ENCODE measurements at regions not wholly inside any gene's neighbourhood (a gene's known extent, or its start where the extent isn't known, plus 50 kb on each side); places are given as distances from the start of the nearest gene placed in this dataset.

DNA sequence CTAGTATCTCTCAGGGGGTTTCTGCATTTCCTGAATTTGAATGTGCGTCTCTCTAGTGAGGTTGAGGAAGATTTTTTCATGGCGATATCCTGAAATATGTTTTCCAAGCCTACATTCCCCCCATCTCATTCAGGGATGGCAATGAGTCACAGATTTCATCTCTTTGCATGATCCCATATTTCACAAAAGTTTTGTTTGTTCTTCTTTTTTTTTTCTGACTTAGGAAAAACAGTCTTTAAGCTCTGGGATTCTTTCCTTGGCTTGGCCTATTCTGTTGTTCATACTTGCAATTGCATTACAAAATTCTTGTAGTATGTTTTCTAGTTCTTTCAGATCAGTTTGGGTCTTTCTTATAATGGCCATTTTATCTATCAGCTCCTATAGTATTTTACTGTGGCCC is 136.5 kb downstream of the DSEL start:
- no peak for DNase-seq

DNA sequence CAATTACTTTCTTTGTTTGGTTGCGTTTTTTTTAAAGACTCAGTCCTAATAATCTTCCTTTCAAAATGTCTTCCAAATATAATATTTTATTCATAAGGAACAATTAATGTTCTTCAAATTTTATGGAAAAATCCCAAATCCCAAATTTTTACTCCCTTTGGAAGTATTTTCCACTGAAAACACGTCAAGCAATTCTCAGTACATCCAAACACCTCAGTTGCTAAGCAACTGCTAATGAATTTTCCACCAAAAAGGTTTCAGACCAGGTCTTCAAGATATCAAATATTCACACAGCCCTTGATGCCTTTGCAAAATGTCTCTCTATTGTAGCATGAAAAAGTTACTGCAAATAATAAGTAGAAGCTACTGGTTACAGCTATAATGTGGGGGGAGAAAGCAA is 140.1 kb downstream of the DSEL start:
- no peak for DNase-seq

DNA sequence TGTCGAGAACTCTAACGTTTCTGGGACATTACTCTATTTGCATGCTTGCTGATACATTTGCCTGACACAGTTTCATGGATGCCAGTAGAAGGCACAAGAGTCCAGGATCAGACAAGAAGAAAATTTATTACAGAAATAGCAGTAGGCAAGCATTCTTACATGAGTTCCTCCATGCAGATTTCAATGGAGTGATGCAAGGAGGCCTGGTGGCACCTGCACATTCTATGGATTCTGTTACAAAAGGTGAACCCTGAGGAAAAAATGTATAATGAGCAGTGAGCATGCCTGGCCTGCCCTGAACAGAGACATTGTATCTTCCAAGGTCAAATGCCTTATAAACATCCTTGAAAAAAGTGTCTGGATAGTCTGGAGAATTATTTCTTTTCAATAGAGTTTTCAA is 142.9 kb downstream of the DSEL start:
- no peak for DNase-seq

DNA sequence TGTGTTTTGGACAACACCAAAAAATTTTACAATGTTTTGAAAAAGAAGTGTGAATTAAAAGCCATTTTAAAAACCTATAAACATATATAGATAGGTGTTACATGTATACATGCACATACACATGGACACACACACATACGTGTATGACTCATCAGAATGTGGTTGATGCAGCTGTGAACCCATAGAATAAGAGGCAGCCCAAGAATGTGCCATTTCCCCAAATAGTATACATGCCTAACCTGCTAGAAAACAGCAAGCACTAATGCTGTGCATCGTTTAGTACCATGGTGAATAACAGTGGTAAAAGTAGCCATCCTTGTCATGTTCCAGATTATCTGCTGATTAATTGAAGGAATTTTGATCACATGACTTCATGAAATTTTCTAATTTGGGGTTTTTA is 149.0 kb downstream of the DSEL start:
- DNase-seq = no peak

DNA sequence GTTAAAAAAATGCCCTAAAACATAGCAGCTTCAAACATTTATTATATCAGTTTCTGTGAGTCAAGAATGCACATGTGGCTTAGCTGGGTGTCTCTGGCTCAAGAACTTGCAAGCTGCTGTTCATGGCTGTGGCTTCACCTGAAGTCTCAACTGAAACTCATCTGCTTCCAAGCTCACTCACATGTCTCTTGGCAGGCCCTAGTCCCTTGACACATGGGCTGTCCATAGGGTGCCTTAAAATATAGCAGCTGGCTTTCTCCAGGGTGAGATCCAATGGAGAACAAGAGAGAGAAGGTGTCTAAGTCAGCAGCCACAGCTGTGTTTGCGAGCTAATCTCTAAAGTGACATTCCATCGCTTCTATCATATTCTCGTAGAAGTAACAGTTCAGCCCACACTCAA is 152.8 kb downstream of the DSEL start:
- no peak for DNase-seq

DNA sequence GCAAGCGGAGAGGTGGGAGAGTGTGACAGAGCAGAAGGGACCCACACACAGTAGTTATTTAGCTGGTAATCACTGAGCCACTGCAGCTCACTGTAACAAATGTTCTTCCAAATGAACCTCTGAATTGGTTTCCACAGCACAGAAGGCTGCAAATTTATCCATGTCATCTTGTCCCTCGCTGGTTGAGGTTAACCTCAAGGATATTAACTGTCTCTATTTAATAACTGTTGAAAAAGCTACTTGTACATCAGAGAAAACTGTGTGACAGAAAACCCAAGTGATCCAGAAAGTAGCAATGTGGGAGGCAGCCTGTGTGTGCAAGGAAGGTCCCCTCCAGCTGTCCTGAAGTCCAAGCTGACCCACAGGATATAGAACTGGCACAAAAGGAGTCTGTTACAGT is 153.6 kb downstream of the DSEL start:
- no peak for DNase-seq

DNA sequence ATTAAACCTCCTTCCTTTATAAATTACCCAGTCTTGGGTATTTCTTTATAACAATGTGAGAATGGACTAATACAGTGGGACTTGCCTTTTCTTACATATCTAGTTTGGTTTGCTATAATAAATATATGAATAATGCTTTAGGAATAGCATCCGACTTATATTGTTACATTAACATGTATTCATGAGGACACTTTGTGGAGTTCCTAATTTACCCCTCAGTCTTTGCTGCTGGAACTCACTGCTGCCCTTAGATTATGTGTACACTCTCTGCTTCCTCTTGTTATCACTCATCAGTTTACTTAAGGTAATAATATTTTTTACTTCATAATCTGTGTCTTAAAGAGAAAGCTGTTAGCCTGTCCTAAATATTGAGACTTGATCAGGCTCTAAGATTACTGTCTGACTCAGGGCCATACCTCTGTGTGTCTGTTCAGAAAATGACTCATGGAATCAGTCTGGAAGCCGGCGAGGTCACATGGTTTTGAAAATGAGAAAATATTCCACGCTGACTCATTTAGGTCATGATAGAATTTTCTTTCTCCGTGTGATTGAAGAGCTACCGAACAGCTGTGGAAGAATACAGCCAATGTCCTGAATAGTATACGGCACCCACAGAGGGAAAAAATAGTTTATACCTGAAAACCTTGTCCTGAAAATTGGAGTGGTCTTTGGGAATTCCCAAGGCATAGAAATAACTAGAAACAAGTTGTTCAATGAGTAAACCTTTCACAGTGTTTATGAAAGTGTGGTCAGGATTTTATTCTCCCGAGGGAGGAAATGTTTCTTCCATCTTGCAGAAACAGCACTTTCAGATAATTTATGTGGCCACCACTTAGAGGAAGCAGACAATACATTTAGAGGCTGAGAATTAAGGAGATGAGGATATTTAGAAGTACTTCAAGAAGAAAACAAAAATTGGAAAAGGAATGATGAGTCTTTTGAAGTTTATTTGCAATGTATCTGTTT is 156.4 kb downstream of the DSEL start:
- DNase-seq = peak; percentile 13

DNA sequence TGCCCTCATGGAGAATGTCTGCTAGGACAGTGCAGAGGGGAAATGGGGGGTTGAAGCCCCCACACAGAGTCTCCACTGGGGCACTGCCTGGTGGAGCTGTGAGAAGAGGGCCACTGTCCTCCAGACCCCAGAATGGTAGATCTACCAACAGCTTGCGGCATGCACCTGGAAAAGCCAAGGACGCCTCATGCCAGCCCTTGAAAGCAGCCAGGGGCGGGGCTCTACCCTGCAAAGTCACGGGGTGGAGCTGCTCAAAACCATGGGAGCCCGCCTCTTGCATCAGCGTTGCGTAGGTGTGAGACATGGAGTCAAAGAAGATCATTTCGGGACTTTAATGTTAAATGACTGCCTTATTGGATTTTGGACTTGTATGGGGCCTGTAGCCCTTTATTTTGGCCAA is 157.6 kb downstream of the DSEL start:
- no peak for DNase-seq

DNA sequence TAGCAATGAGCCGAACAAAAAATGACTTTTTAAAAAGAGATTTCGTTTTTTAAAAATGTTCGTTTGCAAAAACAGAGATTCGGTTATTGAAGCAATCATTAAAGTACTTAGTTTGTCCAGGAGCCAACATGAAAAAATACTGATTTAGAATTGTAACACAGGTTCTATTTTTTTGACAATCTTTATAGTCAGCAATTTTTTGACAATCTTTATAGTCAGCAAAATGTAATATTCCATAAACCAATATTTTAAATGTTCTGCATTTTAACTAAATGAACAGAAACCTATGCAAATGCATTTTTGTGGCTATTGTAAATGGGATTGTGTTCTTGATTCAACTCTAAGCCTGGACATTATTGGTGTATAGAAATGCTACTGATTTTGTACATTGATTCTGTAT is 161.8 kb downstream of the DSEL start:
- no peak for DNase-seq

DNA sequence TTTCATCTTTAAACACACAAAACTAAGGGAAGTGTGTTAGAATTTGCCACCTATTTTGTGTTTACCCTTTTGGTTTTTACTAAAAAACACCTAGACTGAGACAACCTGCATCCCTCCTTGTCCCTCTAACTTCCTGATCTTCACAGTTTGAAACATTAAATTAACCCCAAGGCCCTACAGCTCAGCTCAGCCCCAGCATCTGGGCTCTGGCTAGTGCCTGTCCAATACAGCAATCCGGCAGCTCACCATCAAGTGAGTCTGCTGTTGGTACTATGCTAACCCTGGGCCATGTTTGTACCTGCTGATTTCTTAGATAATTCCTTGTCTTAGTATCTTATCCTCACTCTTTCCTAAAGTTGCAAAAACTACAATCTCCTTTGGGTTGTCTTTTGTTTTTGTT is 162.4 kb downstream of the DSEL start:
- DNase-seq = no peak

DNA sequence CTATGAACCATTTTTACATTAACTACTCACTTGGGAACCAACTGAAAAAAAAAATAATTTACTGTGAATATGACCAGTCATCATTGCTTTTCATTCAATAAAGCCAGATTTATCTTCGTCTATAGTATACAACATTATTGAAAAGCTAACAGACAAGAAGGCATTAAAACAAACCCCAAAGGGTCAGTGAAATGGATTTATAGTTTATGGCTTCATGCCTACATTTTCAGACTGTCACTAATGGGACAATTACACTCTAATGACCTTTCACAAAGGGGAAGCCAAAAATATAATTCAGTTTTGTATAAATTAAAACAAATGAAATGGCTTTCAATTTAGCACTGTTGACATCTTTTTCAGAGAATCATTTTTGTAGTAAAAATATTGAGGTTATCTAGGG is 169.1 kb downstream of the DSEL start:
- DNase-seq = no peak

DNA sequence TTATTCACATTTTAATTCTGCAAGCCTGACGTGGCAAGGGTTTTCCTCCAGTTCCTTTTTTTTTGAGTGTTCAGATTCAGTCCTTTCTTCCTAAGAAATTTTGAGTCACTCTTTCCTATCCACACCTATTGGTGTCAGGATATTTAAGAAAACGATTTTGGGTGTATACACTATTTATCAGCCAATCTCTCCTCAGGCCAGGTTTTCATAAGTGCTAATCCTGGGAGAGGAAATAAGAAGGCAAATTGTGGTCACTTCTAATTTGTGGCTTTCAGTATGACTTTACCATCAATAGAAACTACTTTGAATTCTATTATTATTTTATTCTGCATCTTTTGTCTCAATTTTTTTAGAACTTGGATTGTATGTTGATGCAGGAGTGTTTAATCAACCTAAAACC is 174.4 kb downstream of the DSEL start:
- no peak for DNase-seq

DNA sequence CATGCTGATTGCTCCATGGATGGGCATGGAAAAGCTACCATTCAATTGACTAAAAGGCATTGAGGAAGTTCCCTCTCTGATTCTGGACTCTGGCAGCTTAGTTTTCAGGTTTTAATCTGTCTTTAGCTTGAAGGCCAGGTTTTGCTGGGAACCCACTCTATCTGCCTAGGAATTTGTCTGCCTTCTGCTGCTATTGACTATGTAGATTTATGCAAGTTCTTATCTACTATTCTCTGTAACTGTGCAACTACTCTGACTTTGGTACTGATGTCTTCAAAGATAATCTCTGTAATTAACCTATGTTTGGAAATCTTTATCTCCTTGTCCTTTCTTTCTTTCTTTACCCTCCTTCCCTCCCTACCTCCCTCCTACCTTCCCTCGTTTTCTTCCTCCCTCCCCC is 178.8 kb downstream of the DSEL start:
- DNase-seq = no peak

DNA sequence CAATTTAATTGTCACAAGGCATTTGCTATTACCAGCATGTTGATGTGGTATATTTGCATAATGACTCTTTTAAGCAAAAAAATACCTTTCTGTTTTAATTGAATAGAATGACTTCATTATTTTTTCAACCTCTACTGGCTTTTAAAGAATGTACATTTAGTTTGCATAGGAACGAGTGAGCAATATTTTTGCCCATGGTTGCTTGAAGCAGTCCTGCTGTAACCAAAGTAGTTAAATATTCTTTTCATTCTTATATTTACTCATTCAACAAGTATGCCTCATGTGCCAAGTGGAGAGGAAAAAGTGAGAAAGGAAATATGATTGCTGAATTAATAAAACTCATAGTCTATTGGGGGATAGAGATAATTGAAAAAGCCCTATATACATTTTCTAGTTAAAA is 184.7 kb downstream of the DSEL start:
- no peak for DNase-seq

DNA sequence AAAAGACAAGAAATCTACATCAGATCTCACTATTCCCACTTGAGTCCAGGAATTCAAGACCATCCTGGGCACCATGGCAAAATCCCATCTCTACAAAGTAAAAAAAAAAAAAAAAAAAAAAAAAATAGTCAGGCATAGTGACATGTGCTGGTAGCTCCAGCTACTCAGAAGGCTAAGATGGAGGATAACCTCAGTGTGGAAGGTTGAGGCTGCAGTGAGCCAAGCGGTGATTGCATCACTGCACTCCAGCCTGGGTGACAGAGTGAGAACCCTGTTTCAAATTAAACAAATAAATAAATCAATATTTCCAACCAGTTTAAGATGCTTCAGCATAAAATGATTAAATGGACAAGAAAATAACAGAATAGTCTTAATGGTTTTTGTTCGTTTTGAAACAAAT is 197.4 kb downstream of the DSEL start:
- no peak for DNase-seq

DNA sequence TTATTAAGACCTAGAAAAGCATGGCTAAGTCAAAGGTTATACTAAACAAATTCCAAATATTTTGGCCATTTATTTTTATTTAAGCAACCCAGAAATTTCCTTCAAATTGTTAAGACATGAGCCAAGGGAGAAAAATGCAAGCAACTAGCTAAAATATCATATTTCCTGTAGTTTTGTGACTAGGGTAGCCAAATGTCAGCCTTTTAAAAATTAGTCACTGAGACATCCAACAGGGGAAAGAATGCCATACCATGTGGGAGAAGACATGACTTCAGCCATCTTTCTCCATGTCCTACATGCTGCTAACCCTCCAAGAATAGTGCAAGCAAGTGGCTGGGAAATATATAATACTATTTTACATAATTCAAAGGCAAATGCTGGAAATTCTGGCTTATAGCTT is 197.9 kb downstream of the DSEL start:
- no peak for DNase-seq

DNA sequence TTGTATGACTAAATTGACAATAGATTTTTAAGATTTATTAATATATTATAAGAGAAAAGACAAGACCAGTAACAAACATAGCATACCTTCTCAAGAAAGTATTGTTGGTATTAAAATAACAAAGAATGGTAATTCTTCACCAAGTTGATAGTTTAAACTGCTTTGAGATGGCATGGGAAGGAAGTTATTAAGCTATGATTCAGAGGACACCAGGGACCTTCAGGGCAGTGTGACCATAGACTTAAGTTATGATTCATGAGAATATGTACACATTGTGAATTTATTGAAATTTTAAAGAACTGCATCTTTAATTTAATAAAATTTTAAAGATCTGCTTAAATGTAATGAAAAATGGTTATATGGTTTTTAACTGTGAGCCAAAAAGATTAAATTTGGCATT is 205.7 kb downstream of the DSEL start:
- no peak for DNase-seq

DNA sequence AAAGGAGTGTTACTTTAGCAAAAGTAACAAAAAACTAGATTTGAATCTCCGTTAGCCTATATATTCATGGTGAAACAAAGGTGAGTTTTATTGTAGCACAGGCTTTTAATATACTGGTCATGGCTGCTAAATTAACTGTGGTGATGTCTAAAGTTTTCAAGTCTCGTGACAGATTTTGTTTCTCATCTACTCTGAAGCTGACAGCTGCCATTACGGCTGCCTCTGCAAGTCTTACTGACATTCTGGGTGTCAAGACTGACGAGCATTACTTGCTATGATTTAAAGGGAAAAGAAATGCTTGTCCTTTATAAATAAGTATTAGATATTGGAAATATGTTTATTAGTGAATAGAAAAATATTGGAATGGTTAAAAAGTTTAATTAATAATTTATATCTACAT is 207.7 kb downstream of the DSEL start:
- DNase-seq = no peak

DNA sequence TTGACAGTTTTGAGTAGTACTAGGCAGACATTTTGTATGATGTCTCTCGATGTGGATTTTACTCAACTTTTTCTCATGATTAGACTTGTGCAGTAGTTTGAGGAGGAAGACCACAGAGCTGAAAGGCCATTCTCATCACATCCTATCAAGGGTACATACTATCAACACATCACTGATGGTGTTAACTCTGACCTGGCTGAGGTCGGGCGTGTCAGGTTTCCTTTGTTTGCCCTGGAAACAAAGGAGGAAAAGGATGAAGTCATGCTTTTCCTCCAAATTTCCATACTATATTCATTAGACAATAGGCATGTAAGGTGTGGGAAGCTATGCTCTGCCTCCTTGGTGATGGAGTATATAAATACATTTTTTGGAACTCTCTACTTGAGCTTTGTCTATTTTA is 211.1 kb downstream of the DSEL start:
- no peak for DNase-seq

DNA sequence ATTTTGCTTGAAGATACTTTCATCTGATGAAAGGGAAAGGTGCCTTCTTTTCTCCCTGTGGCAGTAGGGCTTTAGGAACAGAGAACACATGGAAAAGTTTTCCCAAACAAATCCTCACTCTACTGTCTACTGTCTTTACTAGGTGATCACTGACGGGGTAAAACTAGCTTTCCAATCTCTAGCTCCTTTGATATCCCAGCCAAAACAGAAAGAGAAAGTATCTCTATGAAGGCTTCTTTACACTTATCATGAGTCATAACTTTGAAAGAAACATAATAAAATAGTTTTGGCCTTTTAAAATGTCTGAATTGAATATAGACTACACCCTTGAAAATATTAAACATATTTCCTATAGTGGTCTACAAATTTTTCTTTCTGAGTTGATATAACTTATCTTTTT is 214.5 kb downstream of the DSEL start:
- no peak for DNase-seq

DNA sequence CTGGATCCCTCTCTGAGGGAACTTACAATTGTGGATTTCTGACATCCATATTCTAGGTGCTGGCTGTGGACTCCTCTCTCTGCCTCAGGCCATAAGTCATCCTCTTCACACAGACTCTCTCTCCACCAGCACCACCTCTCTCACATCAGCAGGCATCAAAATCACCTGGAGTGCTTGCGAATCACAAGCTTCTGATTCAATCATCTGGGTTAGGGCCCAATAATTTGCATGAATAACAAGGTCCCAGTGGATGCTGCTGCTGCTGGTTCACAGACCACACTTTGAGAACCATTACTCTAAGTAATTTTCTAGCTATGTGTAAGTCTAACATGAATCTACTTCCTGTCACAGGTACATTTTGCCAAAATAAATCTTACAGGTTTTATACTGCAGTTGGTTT is 214.9 kb downstream of the DSEL start:
- DNase-seq = no peak

DNA sequence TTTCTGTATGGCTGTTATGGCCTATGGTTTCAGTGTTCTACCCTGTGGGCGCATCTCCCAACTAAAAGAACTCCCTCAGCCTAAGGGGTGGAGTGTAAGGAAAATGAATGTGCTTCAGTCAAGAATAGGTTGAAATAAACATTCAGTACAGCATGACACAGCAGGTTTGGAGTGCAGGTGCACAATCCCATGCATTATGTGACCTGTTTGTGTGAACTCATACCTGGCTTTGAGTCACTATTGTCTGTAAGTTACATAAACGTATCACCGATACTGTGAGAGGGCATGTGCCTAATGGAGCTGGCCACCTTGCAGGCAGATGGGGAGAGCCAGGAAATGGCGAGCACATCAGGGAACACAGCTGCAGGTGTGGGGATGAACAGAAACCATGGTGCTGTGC is 216.0 kb downstream of the DSEL start:
- no peak for DNase-seq

DNA sequence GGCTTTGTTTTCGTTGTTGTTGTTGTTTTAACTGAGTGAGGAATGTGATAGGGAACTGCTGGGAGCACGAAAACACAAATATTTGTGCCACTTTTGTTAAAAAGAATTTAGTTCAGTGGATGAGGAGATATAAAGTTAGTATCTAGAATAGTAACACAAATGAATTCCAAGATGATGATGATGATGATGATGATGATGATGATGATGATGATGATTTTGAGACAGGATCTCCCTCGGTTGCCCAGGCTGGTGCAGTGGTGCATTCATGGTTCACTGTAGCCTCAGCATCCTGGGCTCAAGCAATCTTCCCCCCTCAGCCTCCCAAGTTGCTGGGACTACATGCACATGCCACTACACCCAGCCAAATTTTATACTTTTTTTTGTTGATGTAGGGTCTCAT is 223.7 kb downstream of the DSEL start:
- DNase-seq = no peak

DNA sequence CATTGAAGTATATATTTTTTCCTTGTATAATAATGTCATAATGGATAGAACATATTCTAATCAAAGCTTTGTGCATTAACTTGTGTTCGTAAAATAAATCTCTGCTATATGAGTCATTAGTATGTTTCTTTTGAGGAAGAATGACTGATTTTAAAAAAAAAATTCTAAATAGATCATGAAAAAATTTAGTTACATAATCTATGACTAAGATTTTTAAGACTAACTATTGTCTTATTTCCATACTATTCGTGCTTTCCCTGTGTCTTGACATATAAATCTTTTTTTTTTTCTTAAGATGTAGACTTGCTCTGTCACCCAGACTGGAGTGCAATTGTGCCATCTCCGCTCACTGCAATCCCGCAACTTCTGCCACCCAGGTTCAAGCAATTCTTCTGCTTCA is 226.1 kb downstream of the DSEL start:
- DNase-seq = no peak

DNA sequence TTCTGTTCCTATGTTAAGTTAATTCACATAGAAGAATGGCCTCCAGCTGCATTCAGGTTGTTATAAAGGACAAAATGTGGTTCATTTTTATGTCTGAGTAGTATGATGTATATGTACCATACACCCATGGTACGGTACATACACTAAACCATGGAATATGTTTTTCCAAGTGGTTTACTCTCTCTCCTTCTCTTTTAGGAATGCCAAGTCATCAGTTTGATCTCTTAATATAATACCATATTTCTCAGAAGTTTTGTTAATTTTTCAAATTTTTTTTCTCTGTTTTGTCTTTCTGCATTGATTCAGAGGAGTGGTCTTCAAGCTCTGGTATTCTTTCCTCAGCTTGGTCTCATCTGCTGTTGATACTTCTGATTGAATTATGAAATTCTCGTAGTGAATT is 230.9 kb downstream of the DSEL start:
- DNase-seq = no peak
